NCI-H748 treated with DMSO at 0.1 percent for 48 hours (cell line): ENCODE measurements at regions not wholly inside any gene's neighbourhood (a gene's known extent, or its start where the extent isn't known, plus 50 kb on each side); places are given as distances from the start of the nearest gene placed in this dataset.

ENCODE experiments used
- DNase-seq: peaks from one replicate; lab custom pipeline; 2025; lab: John Stamatoyannopoulos, UW

- DNase-seq: no peak
Measured at GRCh38 chr14:95413289-95414215, 93.8 kb upstream of the CLMN start.

DNA sequence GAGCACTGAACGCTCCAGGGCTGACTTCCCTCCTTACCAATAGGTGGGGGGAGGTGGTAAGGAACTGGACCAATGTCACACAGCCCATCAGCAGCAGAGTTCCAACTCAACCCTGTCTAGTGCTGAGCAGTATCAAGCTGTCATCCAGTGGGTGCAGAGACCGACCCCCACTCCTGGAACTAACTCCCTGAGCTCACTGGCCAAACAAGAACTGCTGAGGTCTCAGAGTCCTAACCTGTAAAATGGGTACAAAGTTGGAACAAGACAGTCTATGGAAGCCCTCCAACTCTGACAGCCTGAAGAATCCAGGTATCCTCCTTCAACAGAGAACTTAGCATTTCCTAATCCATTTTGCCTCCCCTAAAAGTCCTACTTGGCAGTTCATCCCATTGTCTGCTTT lies 91.1 kb upstream of the CLMN start:
- no peak for DNase-seq

DNA sequence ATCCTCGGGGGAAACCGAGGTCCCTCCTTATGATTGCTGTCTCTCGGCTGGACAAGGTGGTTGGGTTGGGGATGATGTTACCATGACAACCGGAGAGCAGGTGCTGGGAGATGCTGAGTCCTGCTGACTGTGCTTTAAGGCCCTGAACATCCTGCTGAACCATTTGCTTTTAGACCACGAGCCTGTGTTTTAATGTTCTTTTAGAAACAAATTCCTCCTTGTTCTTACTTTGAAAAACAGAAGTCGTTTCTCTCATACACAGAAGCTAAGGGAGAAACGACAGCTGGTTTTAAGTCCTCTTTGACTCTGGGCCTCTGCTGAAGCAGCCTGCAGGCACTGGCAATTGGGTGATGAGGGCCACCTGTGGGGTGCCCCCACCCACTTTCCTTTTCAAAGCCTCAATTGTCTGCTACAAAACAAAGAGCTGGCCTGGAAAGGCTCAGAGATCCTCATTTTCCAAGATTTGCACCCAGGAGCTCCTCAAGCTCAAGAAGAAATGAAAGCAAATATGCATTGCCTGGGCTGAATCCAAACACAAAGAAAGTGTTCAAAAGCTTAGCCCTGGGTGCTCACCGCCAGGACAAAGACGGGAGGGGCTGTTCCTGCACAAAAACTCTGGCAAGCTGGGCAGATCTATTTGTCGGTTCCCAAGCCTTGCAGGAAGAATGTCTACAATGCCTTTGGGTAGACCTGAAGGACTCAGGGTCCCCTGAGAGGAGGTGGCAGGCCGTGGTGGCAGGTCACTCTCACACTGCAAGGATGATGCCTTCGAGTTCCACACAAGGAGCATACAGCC lies 90.0 kb upstream of the CLMN start:
- DNase-seq: peak; percentile 6

DNA sequence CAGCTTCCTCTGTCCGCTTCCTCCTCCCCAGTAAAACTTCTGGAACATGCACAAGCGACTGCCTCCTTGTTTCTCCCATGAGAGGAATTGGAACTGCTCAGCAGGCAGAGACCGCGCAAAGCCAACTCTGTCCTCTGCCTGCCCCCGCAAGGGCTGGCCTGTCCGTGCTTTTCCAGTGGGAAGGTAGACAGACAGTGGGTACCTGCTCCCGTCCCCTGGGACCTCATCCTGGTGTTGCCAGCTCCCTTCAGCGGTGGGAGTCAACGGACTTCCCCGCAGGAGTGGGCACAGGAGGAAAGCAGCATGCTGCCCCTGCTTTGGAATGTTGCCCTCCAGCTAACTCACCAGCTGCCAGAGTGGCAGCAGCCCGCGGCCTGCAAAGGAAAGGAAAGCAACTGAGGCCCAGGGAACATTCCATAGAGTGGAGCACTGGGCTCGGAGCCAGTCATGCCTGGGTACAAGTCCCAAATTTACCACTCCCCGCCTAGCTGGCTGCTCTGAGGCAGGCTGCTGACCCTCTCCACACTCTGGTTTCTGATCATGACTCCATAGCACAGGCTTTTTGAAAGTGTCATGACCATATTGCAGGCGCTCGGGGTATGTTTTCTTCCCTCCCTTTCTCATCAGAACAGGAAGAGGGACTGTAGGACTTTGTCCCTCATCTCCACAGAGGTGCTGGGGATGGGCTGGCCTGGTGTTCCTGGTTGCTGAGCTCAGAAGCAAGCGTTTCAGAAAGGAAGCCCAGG lies 89.2 kb upstream of the CLMN start:
- DNase-seq: no peak

GRCh38 chr14:95407354-95407753 lies 87.6 kb upstream of the CLMN start:
- no peak for DNase-seq

DNA sequence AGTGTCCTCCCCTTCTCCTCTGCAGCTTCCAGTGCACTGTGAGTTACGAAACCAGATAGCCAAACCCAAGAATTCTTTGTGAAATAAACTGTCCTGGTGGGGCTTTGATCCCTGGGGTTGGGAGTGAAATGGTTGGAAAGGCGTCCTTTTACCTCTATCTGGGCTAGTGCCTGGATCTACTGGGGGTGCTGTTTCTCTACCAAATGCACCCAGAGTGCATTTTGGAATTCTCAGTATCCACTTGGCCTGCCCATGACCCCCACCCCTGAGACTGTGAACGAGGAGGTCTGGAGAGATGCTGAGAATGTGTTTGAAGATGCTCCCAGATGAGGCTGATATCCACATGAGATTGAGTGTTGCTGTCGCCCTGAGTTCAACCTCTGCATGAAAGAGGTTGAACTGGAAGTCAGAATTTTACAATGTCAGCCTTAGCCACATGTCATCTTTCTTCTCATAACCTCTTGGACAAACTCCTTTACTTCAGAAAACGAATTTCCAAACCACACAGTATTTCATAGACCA lies 87.1 kb upstream of the CLMN start:
- no peak for DNase-seq

DNA sequence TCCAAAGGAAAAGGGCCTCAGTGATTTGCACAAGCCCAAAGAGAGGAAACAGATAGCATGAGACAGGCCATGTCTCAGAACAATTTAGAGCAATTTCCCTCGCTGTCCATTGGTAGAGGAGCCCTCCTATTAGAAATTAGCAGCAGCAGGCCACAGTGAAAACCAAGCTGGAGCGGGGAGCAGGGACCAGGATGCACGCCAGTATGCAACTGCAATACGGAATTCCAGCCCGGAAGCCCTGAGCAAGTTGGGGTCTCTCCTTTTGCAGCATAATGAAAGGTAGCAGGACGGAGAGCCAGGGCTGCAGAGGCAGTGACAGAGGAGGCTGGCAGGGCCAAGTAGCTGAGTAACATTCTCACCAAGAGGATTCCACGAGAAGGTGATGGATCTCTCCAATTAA lies 84.9 kb upstream of the CLMN start:
- no peak for DNase-seq

- DNase-seq: no peak
Measured at GRCh38 chr14:95402578-95402977, 82.9 kb upstream of the CLMN start.

DNA sequence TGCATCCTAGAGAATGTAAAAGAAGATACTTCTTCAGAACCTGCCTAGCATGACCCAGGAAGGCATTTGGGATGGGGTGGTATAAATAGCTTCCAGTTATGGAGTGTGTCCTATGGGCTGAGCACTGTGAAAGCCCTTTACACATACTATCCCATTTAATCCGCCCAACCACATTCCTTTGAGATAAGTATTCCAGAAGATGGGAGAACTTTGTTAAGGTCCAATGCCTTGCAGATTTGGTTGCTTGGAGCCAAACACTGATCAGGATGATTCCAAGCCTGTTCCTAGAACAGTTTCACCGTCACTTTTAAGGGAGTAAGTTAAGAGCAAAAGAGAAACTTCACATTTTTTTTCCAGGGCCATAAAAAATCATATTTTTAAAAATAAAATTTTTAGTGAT lies 82.5 kb upstream of the CLMN start:
- DNase-seq: no peak

DNA sequence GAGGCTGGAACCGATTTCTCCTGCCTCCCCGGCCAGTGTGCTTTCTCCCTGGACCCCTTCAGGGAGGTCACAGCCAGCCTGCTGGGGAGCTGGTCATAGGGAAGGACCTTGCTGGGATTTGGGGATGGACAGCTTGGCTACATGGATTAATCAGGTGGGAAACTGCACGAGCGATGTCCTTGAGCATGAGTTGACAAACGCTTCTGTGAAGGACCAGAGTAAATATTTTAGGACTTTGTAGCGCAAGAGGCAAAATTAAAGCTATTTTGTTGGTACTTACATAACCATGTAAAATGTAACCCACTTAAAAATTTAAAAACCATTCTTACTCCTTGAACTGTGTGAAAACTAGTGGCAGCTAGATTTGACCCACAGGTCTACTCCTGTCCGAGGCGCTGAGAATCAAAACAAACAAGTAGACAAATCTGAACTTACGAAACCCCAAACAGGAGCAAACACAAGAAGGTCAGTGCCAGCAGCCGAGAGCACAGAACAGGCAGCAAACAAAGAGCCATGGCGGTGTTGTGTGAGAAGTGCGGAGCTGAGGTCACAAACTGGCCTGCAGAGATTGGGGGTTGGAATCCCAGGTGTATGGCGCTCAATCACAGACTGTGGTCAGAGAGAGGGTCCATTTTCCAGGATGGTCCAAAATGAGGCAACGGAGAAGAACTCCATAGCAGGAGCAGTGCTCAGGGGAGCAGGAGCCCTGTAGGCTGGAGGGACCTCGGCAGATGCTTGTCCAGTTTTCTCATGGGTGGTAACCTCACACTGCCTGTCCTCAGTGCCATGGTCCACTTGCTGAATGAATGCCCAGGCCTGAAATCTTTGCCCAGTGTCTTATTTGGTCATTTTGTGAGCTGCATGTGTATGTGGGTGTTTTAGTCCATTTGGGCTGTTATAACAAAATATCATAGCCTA lies 79.2 kb upstream of the CLMN start:
- DNase-seq: no peak

- no peak for DNase-seq
Measured at GRCh38 chr14:95397325-95397724, 77.6 kb upstream of the CLMN start.

GRCh38 chr14:95396221-95396620 lies 76.5 kb upstream of the CLMN start:
- no peak for DNase-seq

DNA sequence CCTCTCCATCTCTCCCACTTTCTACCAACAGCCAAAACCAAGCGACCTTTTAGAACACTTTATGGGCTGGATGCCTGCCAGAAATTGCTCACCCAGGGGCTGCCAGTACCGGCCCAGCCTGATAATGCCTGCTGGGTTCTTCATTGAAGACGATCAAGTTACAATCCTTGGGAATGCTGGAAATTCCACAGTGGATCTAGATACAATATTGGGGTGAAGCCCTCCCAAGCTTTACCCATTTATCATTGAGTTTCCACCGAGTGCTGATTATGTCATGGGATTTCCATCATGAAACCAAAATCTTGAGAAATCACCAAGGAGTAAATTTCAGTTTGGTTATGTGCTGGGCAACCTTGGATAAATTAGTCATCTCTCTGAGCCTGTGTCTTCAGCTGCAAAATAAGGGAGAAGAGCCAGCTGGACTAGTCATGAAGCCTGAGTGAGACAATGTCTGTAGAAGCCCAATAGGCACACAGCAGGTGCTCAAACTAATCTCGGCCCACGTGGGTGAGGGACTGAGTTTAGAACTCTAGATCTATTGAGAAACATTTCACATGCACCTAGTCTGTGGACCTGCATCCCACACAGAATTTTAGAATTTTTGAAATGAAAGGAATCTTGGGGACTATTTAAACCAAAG lies 75.5 kb upstream of the CLMN start:
- DNase-seq: no peak

DNA sequence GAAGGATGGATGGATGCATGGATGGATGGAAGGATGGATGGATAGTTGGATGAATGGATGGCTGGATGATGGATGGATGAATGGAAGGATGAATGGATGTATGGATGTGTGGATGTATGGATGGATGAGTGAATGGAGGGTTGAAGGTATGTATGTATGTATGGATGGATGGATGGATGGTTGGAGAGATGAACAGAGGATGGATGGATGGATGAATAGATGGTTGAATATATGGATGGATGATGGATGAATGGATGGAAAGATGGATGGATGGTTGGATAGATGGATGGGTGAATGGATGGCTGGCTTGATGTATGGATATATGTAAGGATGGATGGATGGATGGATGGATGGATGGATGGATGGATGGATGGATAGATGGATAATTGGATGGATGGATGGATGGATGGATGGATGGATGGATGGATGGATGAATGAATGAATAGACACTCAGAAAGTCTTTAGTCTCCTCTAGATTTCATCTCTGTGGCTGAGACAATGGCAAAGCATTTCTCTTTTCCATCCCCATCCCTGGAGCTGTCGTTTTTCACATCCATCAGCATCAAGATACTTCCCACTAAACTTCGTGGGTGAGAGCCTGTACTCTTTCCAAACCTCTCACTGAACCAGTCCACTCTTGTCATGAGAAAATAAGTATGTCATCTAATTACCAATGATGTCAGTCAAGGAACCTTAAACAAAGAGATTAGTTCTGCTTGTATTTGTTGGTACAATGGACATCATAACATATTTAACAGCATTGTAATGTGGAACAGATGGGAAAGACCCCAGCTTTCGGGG lies 74.8 kb upstream of the CLMN start:
- no peak for DNase-seq

GRCh38 chr14:95392841-95393240 lies 73.1 kb upstream of the CLMN start:
- DNase-seq: no peak

DNA sequence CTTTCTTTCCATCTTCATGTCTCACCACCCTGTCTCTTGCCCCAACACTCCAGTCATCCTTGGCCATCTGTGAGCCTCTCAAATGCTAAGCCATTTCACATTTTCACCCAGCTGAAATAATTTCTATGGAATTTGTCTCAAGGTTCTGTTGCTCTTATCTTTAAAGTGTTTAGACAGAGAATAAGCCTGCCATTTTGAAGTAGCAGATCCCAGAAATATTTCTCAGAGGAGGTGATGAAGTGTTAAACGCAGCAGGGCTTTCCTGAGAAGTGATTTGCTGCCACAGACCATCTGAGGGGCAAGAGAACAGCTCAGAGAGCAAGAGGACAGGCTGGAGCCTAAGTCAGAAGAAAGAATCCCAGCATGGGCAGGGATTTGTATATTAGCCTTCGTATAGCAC lies 71.6 kb upstream of the CLMN start:
- no peak for DNase-seq

DNA sequence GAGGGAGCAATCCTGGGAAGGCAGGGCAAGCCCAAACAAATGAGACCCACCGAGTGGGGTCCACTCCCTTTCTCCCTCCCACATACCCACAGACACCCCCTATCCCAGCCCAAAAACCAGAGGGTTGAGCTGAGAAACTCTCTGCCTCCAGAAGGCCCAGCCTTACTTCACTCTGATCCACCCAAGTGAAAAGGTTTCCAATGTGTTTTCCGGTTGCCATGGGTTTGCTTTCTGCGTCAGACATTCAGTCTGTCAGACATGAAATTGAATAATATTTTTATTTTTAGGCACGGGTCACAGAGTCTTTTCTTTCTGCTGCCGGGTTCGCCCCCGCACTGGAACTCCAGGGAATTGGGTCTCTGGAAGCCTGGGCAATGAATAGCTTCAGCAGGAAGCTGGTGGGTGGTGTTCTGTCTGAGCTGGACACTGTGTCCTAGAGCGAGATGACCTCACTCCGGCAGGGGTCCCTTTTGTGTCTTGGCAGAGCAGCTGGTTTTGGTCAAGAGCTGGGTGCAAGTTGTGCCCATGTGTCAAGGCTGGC lies 69.8 kb upstream of the CLMN start:
- DNase-seq: no peak

DNA sequence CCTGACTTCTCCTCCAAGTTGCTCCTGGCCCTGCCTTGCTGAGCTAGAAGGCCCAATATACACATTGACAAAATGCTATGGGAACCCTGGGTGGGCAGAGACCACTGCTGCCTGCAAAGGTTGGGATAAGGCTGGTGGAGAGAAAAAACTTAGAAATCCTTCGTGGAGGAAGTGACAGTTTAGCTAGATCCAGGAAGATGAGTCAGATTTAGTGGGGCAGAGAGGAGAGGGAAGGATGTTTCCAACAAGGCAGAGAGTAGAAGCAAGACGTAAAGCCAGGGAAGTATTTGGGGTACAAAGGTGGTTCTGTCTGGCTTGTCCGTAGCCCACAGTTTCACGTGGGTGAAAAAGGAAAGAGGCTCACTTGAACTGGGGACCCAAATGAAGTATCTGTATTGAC lies 69.0 kb upstream of the CLMN start:
- no peak for DNase-seq

DNA sequence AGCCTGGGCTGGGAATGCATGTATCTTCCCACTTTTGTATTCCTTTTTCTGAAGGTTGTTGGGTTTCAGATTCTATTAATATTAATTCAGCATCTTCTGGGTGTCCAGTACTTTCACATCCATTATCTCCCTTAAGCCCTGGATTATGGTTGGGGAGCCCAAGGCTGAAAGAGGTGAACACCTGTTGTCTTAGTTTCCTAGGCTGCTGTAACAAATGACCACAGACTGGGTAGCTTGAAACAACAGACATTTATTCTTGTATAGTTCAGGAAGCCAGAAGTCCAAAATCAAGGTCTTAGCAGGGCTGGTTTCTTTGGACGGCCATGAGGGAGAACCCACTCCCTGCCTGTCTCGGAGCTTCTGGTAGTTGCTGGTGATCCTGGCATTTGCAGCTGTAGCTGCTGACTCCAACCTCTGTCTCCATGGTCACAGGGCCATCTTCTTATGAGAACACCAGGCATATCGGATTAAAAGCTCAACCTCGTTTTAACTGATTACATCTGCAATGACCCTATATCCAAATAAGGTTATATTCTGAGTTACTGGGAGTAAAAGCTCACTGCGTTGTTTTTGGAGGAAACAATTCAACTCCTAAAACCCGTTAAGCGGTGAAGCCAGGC lies 68.2 kb upstream of the CLMN start:
- no peak for DNase-seq
